Type B pancreatic cell (in vitro differentiated cells): ENCODE measurements at regions not wholly inside any gene's neighbourhood (a gene's known extent, or its start where the extent isn't known, plus 50 kb on each side); places are given as distances from the start of the nearest gene placed in this dataset.

ENCODE experiments used
- DNase-seq: peaks from one replicate; pipeline ENCODE4 v3.0.0; 2021; ENCODE audit warnings: mixed read lengths; ENCODE audit not compliant: unreplicated experiment; ENCODE audit errors: extremely low spot score
- H3K27ac Mint-ChIP-seq: 2 replicates; pipeline ENCODE4 v1.8.0; 2021; ENCODE audit warnings: mild to moderate bottlenecking, mixed read lengths
- H3K27me3 Mint-ChIP-seq: 2 replicates; pipeline ENCODE4 v1.8.0; 2021; ENCODE audit warnings: mixed read lengths
- H3K36me3 Mint-ChIP-seq: 2 replicates; pipeline ENCODE4 v1.8.0; 2021; ENCODE audit warnings: mixed read lengths
- H3K4me1 Mint-ChIP-seq: one replicate; pipeline ENCODE4 v1.8.0; 2021; ENCODE audit warnings: mixed read lengths; ENCODE audit not compliant: unreplicated experiment
- H3K4me3 Mint-ChIP-seq: 2 replicates; pipeline ENCODE4 v1.8.0; 2021; ENCODE audit warnings: mild to moderate bottlenecking, mixed read lengths
- H3K9me3 Mint-ChIP-seq: 2 replicates; pipeline ENCODE4 v1.8.0; 2021; ENCODE audit warnings: mixed read lengths
- CTCF ChIP-seq: fragments of 200-600 bp; sonication (generic); conservative IDR thresholded peaks from 2 replicates; pipeline ENCODE4 v1.5.0; 2021; ENCODE audit warnings: antibody characterized with exemption, mild to moderate bottlenecking

DNA sequence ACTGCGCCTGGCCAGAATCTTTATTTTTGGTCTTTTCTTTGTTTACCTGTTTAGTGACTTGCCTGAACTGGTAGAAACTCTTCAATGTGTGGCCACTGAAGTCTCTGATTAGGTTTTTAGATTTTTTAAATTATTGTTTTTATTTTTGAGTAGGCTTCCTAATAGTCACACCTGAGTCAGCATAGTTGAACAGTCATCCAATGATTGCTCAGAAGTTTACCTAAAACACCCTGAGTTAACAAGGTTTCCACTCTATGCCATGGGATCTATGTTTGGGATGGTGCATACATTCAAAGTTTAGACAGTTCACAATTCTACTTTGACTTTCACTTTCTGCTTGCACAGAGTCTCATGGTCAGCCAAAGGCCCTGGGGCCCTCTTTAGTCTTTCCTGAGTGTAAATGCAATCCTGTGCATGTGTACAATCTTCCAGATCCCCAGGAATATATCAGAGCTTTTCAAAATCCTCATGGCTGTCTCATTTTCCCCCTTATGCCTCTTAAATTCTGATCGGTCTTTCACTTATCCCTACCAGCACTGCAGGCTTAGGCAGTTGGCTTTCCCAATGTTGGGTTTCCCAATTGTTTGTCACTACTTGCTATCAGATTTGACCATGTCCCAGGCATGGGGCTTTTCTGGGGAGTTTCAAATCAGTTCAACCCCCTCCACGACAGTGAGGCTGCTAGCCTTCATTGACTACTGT, 114.4 kb upstream of the RAB3GAP2 start:
- H3K4me1 Mint-ChIP-seq, result peaks cover 12% of the 10 kb centered on the region
- no peaks in the 10 kb centered on the region for H3K36me3 Mint-ChIP-seq
- H3K9me3 Mint-ChIP-seq, result peaks cover 11% of the 10 kb centered on the region
- H3K27ac Mint-ChIP-seq, result no peak overlapping the region
- no peak for TF ChIP-seq CTCF
- no peak overlapping the region for H3K4me3 Mint-ChIP-seq
- DNase-seq, result no peak
- no peaks in the 10 kb centered on the region for H3K27me3 Mint-ChIP-seq

GRCh38 chr1:220385158-220385557, 112.9 kb upstream of the RAB3GAP2 start:
- no peaks in the 10 kb centered on the region for H3K27me3 Mint-ChIP-seq

DNA sequence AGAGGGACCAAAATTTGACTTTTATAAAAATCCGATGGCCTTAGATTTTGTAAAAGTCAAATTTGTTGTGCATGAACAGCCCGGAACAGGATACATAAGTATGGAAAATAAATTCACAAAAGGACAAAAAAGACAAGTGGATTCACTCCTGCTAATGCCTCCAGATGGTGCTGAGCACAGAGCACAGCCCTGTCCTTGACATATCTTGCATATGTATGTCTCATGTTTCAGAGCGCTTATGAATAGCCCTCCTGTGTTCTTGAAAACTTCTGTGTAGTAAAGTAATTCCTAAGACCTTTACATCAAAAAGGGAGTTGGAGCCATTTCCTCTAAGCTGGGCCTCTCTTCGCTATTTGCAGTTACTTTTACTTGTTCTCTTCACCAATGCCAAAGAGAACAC, 110.7 kb upstream of the RAB3GAP2 start:
- H3K36me3 Mint-ChIP-seq, result no peaks in the 10 kb centered on the region
- peaks cover 12% of the 10 kb centered on the region for H3K4me1 Mint-ChIP-seq
- DNase-seq, result no peak
- no peak overlapping the region for H3K4me3 Mint-ChIP-seq
- H3K27ac Mint-ChIP-seq, result no peak overlapping the region
- no peaks in the 10 kb centered on the region for H3K27me3 Mint-ChIP-seq
- TF ChIP-seq CTCF, result no peak
- peaks cover 18% of the 10 kb centered on the region for H3K9me3 Mint-ChIP-seq

More at GRCh38 chr1:220385158-220385557, 112.9 kb upstream of the RAB3GAP2 start:
- Mint-ChIP-seq H3K27ac (no peak overlapping the region), H3K9me3 (peaks cover 15% of the 10 kb centered on the region), H3K36me3 (no peaks in the 10 kb centered on the region), H3K4me3 (no peak overlapping the region), H3K4me1 (peaks cover 12% of the 10 kb centered on the region)
- no peak for TF ChIP-seq CTCF
- no peak for DNase-seq

GRCh38 chr1:220380885-220381284, 108.6 kb upstream of the RAB3GAP2 start:
- H3K27me3 Mint-ChIP-seq, result no peaks in the 10 kb centered on the region

DNA sequence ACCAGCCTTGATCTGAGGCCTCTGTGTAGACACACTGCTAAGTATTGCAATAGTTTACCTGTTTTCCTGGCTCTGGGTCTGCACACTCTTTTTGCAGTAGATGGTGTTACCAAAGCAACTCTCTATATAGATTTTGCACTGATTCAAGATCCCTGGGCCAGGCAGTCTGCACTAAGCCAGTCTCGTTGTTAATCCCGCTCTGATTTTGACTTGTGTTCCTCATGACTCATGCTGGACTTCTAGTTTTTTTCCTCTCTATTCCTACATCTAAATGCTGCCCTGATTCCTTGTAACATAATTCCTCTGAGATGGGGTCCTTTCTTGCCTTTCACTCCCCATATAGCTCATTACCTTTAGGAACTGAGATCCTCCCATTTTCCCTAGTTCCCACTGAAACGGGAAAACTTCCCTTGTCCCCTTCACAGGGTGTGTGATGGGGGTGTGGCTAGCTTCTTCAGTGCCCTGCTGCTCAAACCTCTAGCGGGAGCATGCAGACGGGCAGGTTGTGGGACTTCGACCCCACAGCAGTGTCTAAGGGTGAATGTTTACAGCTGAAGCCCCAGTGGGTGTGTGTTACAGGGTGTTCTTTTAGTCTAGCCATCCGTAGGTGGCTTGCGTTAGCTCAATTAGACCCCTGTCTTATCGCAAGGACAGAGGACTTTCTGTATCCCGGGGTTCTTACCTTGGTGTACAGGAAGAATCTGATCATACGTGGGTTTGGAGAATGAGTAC, 106.5 kb upstream of the RAB3GAP2 start:
- no peak for DNase-seq
- no peaks in the 10 kb centered on the region for H3K36me3 Mint-ChIP-seq
- H3K27me3 Mint-ChIP-seq, result no peaks in the 10 kb centered on the region
- peaks cover 12% of the 10 kb centered on the region for H3K9me3 Mint-ChIP-seq
- no peak overlapping the region for H3K27ac Mint-ChIP-seq
- no peak for TF ChIP-seq CTCF
- no peak overlapping the region for H3K4me3 Mint-ChIP-seq
- H3K4me1 Mint-ChIP-seq, result peaks cover 12% of the 10 kb centered on the region

More at GRCh38 chr1:220380885-220381284, 108.6 kb upstream of the RAB3GAP2 start:
- peaks cover 12% of the 10 kb centered on the region for H3K4me1 Mint-ChIP-seq
- H3K27ac Mint-ChIP-seq, result no peak overlapping the region
- DNase-seq, result no peak
- peaks cover 18% of the 10 kb centered on the region for H3K9me3 Mint-ChIP-seq
- no peak overlapping the region for H3K4me3 Mint-ChIP-seq
- no peaks in the 10 kb centered on the region for H3K36me3 Mint-ChIP-seq
- TF ChIP-seq CTCF, result no peak
